Small intestine (tissue), 7 donors: ENCODE measurements at regions not wholly inside any gene's neighbourhood (a gene's known extent, or its start where the extent isn't known, plus 50 kb on each side); places are given as distances from the start of the nearest gene placed in this dataset.

Experiments used
- DNase-seq, 2 donors: peaks; one replicate each; pipeline versions ENCODE4 v3.0.0 to v3.0.0-alpha.2; 2013
- FAIRE-seq: peaks from 2 replicates; lab custom pipeline; 2012; peaks lifted over from hg19 to GRCh38; lab: Jason Lieb, UNC
- H3K27ac ChIP-seq, 3 donors: one replicate each; pipeline ENCODE4 v1.5.1; 2013; ENCODE audit warnings: low read length in 2 of 3, mild to moderate bottlenecking in 2 of 3, control low read depth in 1 of 3, inconsistent platforms in 1 of 3, low read depth in 1 of 3, moderate library complexity in 1 of 3
- H3K27me3 ChIP-seq, 3 donors: one replicate each; pipeline ENCODE4 v1.6.1; 2013; ENCODE audit warnings: low read length in 3 of 3, inconsistent platforms in 1 of 3; ENCODE audit not compliant: control insufficient read depth in 3 of 3, insufficient read depth in 3 of 3
- H3K36me3 ChIP-seq, 3 donors: one replicate each; pipeline ENCODE4 v1.6.1; 2013; ENCODE audit warnings: low read length in 3 of 3, inconsistent platforms in 1 of 3, low read depth in 1 of 3, mild to moderate bottlenecking in 1 of 3, moderate library complexity in 1 of 3; ENCODE audit not compliant: control insufficient read depth in 3 of 3, insufficient read depth in 2 of 3
- H3K4me1 ChIP-seq, 3 donors: one replicate each; pipeline ENCODE4 v1.6.1; 2013; ENCODE audit warnings: low read length in 2 of 3, inconsistent platforms in 1 of 3, low read depth in 1 of 3, mild to moderate bottlenecking in 1 of 3, moderate library complexity in 1 of 3; ENCODE audit not compliant: control insufficient read depth in 3 of 3, insufficient read depth in 2 of 3
- H3K4me3 ChIP-seq, 3 donors: one replicate each; pipeline ENCODE4 v1.5.1; 2013; ENCODE audit warnings: low read length in 3 of 3, control low read depth in 1 of 3, inconsistent platforms in 1 of 3, low read depth in 1 of 3, mild to moderate bottlenecking in 1 of 3, moderate library complexity in 1 of 3
- H3K9me3 ChIP-seq, 2 donors: one replicate each; pipeline ENCODE4 v1.6.1; 2013; ENCODE audit warnings: low read depth in 1 of 2, low read length in 1 of 2; ENCODE audit not compliant: control insufficient read depth in 2 of 2, insufficient read depth in 1 of 2
- WGBS, 3 donors: extraction: QIAGEN DNeasy Blood & Tissue Kit; methylation state at CpG; one replicate each; pipeline ENCODE4 v1.1.7; 2013; 5-methylcytosine and 5-hydroxymethylcytosine counted together
- donor health status: healthy with polysubstance abuse.
- donor health status: control.
- donor health status: control.
- donor health status: Bipolar disorder and iron deficiency.
- donor health status: healthy.

DNA sequence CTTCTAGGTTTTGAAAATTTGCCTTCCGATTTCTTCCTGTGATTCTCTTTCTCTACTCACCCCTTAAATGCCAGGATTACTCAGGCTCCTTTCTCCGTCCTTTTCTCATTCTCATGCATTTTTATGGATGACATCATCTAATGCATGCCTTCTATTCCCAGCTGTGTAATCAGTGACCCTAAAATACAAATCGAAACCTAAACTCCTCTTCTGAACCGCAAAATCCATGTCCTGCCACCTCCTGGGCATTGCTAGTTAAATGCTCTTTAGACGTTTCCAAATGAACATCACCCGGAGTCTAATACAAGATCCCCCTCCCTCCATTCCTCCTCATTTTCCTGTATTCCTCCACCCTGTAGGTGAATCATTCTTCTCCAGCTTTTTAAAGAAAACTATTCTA is 1703.1 kb upstream of the FLRT2 start:
- Histone ChIP-seq H3K4me3 (no peak overlapping the region), H3K9me3 (no peaks in the 10 kb centered on the region), H3K4me1 (no peaks in the 10 kb centered on the region), H3K27me3 (no peaks in the 10 kb centered on the region), H3K27ac (no peak overlapping the region), H3K36me3 (no peaks in the 10 kb centered on the region)
- 75 to 89% (median 86%) methylated on average over 6 of the region's 6 CpGs for WGBS, 3 donors
- FAIRE-seq: no peak
- no peak for DNase-seq

DNA sequence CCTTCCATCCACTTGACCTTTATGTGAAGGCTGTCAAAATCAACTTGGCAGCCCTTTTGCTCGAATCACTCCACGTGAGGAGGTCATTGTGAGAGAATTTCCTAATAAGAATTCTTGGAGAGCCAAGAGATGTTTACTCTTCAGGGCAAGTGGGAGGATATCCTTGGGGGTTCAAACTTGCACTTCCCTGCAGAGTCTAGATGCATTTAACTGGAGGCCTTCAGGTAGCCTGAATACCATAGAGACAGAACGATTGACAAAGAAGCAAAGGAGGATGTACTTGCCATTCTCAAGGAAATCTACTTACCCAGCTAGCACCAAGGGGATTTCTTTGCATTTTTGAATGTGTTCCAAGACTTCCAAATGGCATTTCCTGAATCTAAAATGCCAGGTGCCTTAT is 1702.6 kb upstream of the FLRT2 start:
- no peaks in the 10 kb centered on the region for H3K9me3 ChIP-seq
- FAIRE-seq (no peak), DNase-seq (no peak)
- 61 to 74% (median 63%) methylated on average over 3 of the region's 3 CpGs for WGBS, 3 donors
- no peak overlapping the region for H3K4me3 ChIP-seq
- no peaks in the 10 kb centered on the region for H3K27me3 ChIP-seq
- no peaks in the 10 kb centered on the region for H3K4me1 ChIP-seq
- H3K36me3 ChIP-seq: no peaks in the 10 kb centered on the region
- no peak overlapping the region for H3K27ac ChIP-seq

DNA sequence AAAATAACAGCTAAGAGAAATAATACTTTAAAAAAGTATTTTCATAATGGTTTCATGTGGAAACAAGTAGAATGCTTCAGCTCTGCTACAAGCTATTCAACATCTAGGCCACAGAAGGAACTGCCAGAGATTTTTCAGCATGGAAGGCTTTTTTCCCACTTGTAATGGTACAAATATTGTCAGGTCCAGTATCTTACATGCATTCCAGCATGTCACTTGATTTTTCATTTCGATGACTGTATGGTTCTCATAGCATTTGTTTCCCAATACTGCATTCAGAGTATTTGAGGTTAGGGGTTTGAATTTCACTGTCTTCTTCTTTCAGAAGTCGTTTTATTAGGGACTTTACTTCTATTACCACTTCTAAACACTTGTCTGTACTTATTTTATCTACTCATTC is 1701.5 kb upstream of the FLRT2 start:
- Histone ChIP-seq H3K4me3 (no peak overlapping the region), H3K27me3 (no peaks in the 10 kb centered on the region), H3K27ac (no peak overlapping the region), H3K9me3 (no peaks in the 10 kb centered on the region), H3K36me3 (no peaks in the 10 kb centered on the region), H3K4me1 (no peaks in the 10 kb centered on the region)
- DNase-seq (no peak), FAIRE-seq (no peak)
- WGBS, 3 donors: 37 to 59% (median 42%) methylated on average over 2 of the region's 2 CpGs

DNA sequence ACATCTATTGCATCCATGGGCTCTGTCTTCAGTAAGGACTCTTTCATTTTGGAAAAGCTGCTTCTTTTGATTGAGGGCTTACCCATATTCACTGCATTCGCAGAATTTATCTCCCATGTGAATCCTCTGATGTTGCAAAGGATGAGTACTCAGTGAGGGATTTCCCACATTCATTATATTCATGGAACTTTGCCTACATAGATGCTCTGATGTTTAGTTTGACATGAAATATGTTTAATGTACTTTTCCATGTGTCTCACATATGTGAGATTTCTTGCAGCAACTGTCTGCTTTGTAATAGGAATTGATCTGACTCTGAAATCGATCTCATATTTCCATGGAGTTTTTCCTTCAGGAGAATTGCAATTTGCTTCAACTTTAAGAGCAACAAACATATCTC is 1699.6 kb upstream of the FLRT2 start:
- H3K9me3 ChIP-seq: no peaks in the 10 kb centered on the region
- H3K36me3 ChIP-seq: no peaks in the 10 kb centered on the region
- H3K27me3 ChIP-seq: no peaks in the 10 kb centered on the region
- H3K4me3 ChIP-seq: no peak overlapping the region
- no peaks in the 10 kb centered on the region for H3K4me1 ChIP-seq
- DNase-seq: no peak
- FAIRE-seq: no peak
- WGBS, 3 donors: 61 to 80% (median 67%) methylated on average over 2 of the region's 2 CpGs
- H3K27ac ChIP-seq: no peak overlapping the region

DNA sequence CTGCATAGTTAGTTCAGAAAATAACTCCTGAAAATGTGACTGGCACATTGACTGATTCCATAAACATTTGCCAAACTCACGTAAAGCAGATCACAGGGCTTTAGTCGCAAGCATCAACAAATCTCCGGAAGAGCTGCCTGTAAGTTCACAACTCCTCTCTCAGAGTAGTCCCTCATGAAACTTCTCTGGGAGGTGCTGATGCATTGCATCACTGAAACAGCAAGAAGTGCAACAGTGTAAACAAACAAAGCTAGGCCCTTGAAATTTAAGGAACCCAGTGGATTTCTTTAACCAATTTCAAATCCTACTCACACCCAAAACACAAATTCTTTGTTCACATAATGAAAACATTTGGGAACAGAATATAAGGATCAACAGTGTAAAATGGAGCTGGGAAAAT is 1691.7 kb upstream of the FLRT2 start:
- DNase-seq (no peak), FAIRE-seq (no peak)
- 73 to 81% (median 77%) methylated on average over 3 of the region's 3 CpGs for WGBS, 3 donors
- Histone ChIP-seq H3K27me3 (no peaks in the 10 kb centered on the region), H3K4me1 (no peaks in the 10 kb centered on the region), H3K36me3 (no peaks in the 10 kb centered on the region), H3K9me3 (no peaks in the 10 kb centered on the region), H3K4me3 (no peak overlapping the region), H3K27ac (no peak overlapping the region)

DNA sequence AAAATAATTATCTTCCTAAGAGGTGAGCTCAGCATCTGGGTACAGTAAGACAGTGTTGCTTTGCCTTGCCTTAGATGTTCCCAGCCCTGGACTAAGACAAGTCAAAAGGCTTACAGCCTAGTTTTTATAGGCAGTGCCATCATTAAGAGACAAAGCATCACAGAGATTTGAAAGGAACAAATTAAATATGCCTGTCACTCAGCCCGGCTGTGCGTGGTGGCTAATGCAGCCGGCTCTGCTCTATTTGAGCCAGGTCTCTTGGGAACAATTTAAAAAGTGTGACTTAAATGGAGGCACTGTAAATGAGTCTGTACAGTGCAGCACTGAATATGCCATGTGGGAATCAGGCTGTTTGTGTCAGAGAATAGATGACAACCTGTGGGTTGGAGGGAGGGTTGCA is 1687.4 kb upstream of the FLRT2 start:
- 88 to 90% (median 89%) methylated on average over 3 of the region's 3 CpGs for WGBS, 3 donors
- Histone ChIP-seq H3K4me1 (no peaks in the 10 kb centered on the region), H3K27ac (no peak overlapping the region), H3K27me3 (no peaks in the 10 kb centered on the region), H3K4me3 (no peak overlapping the region), H3K36me3 (no peaks in the 10 kb centered on the region), H3K9me3 (no peaks in the 10 kb centered on the region)
- FAIRE-seq (no peak), DNase-seq (no peak)

DNA sequence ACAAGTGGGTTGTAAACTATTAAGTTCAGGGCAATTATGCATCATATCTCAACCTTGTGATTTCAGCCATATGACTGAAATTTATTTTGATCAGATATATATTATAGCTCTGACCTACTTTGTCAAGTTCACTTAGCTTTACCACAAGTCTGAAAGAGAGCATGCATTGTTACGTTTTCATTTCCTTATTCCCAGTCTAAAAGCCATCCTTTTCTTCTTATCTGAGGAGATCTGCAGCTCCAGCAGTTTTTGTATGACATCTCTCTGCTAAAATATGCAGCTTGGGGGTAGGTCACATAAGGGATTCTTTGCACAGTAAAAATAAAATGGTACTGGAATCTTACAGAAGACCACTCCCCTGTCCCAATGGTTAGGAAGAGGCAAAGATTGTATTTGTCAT is 1682.8 kb upstream of the FLRT2 start:
- FAIRE-seq: no peak
- H3K27ac ChIP-seq: no peak overlapping the region
- no peaks in the 10 kb centered on the region for H3K36me3 ChIP-seq
- H3K9me3 ChIP-seq: no peaks in the 10 kb centered on the region
- no peak for DNase-seq
- no peaks in the 10 kb centered on the region for H3K27me3 ChIP-seq
- no peaks in the 10 kb centered on the region for H3K4me1 ChIP-seq
- no peak overlapping the region for H3K4me3 ChIP-seq
- WGBS, 3 donors: 40 to 67% (median 59%) methylated on average over 1 of the region's 1 CpG

DNA sequence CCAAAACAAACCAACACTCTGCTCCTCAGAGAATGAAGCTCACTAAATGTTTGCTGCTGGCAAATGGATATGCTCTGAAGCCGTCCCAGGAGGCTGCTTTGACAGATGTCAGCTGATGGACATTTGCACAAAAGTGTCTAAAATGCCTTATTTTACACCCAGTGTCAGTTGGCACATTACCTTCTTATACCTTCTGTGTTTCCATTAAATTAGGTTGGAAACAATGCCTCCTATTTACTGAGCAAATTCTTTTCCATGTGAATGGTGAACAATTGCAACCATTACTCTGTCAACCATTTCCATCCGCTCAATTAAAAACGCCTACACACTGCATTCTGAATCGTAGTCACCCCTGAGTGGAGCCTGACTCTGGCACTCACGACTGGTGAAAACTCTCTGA is 1679.9 kb upstream of the FLRT2 start:
- no peaks in the 10 kb centered on the region for H3K36me3 ChIP-seq
- no peak for FAIRE-seq
- no peak for DNase-seq
- H3K4me1 ChIP-seq: no peaks in the 10 kb centered on the region
- H3K9me3 ChIP-seq: no peaks in the 10 kb centered on the region
- H3K27ac ChIP-seq: no peak overlapping the region
- WGBS, 3 donors: 73 to 83% (median 73%) methylated on average over 5 of the region's 5 CpGs
- no peak overlapping the region for H3K4me3 ChIP-seq
- no peaks in the 10 kb centered on the region for H3K27me3 ChIP-seq

DNA sequence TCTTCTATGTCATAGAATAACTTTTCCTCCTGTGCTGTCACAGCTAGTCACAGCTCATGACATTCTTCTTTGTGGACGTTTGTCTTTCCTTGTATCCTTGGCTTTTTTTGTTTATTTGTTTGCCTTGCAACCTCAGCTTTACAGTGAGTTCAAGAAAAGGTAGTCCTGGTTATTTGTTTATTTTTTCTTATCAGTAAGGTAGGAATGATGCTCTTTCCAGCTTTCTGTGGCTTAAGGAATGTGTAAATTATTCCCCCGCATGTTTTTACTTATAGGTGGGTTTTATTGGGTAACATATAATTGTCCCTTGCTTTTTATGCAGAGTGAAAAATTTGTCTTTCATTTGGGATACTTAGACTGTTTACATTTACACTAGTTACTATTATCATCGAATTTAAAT is 1673.6 kb upstream of the FLRT2 start:
- Histone ChIP-seq H3K36me3 (no peaks in the 10 kb centered on the region), H3K4me3 (no peak overlapping the region), H3K27ac (no peak overlapping the region), H3K27me3 (no peaks in the 10 kb centered on the region), H3K9me3 (no peaks in the 10 kb centered on the region), H3K4me1 (no peaks in the 10 kb centered on the region)
- WGBS, 3 donors: 44 to 66% (median 55%) methylated on average over 3 of the region's 3 CpGs
- no peak for DNase-seq
- no peak for FAIRE-seq
